H9 (cell line): ENCODE measurements at regions not wholly inside any gene's neighbourhood (a gene's known extent, or its start where the extent isn't known, plus 50 kb on each side); places are given as distances from the start of the nearest gene placed in this dataset.

ENCODE experiments used
- DNase-seq: peaks from one replicate; pipeline ENCODE4 v3.0.0-alpha.2; 2017
- H2AFZ ChIP-seq: one replicate; pipeline ENCODE4 v1.6.1; 2013; ENCODE audit warnings: mild to moderate bottlenecking, low read length, control low read depth, moderate library complexity
- H2AK5ac ChIP-seq: 2 replicates; pipeline ENCODE4 v1.6.1; 2013; ENCODE audit warnings: low read length, control low read depth, mixed read lengths; ENCODE audit not compliant: insufficient read length
- H2BK120ac ChIP-seq: one replicate; pipeline ENCODE4 v1.6.1; 2013; ENCODE audit warnings: low read depth, mild to moderate bottlenecking, low read length, control low read depth, inconsistent platforms; ENCODE audit not compliant: poor library complexity, severe bottlenecking
- H2BK12ac ChIP-seq: 2 replicates; pipeline ENCODE4 v1.6.1; 2013; ENCODE audit warnings: low read length, control low read depth, mixed read lengths, low read depth; ENCODE audit not compliant: insufficient read length
- H2BK15ac ChIP-seq: 2 replicates; pipeline ENCODE4 v1.6.1; 2013; ENCODE audit warnings: low read depth, low read length, control low read depth
- H2BK20ac ChIP-seq: one replicate; pipeline ENCODE4 v1.6.1; 2013; ENCODE audit warnings: low read depth, mild to moderate bottlenecking, low read length, control low read depth, inconsistent platforms; ENCODE audit not compliant: poor library complexity, severe bottlenecking
- H2BK5ac ChIP-seq: 2 replicates; pipeline ENCODE4 v1.6.1; 2013; ENCODE audit warnings: low read length, control low read depth, mixed read lengths; ENCODE audit not compliant: insufficient read length
- H3K14ac ChIP-seq: 2 replicates; pipeline ENCODE4 v1.6.1; 2013; ENCODE audit warnings: low read length, control low read depth; ENCODE audit not compliant: insufficient read depth
- H3K18ac ChIP-seq: 2 replicates; pipeline ENCODE4 v1.6.1; 2013; ENCODE audit warnings: low read depth, mild to moderate bottlenecking, mixed read lengths, low read length, control low read depth; ENCODE audit not compliant: insufficient read length
- H3K23ac ChIP-seq: 2 replicates; pipeline ENCODE4 v1.6.1; 2013; ENCODE audit warnings: low read length, control low read depth, mixed read lengths, low read depth; ENCODE audit not compliant: insufficient read length
- H3K23me2 ChIP-seq: 2 replicates; pipeline ENCODE4 v1.6.1; 2013; ENCODE audit warnings: low read depth, mild to moderate bottlenecking, mixed read lengths, low read length, control low read depth; ENCODE audit not compliant: insufficient read length, poor library complexity, severe bottlenecking
- H3K27ac ChIP-seq: 2 replicates; pipeline ENCODE4 v1.5.1; 2013; ENCODE audit warnings: low read length, control low read depth, mixed read lengths, low read depth; ENCODE audit not compliant: insufficient read length
- H3K27me3 ChIP-seq: 2 replicates; pipeline ENCODE4 v1.6.1; 2013; ENCODE audit warnings: low read length, control low read depth, inconsistent platforms; ENCODE audit not compliant: insufficient read depth
- H3K4ac ChIP-seq: 2 replicates; pipeline ENCODE4 v1.6.1; 2013; ENCODE audit warnings: low read depth, mild to moderate bottlenecking, control low read depth, inconsistent platforms, low read length, moderate library complexity
- H3K4me1 ChIP-seq: 2 replicates; pipeline ENCODE4 v1.6.1; 2013; ENCODE audit warnings: low read length, control low read depth, inconsistent platforms; ENCODE audit not compliant: insufficient read depth
- H3K4me2 ChIP-seq: 2 replicates; pipeline ENCODE4 v1.6.1; 2013; ENCODE audit warnings: low read length, control low read depth, mixed read lengths; ENCODE audit not compliant: insufficient read length, insufficient read depth
- H3K56ac ChIP-seq: 2 replicates; pipeline ENCODE4 v1.6.1; 2013; ENCODE audit warnings: low read depth, mild to moderate bottlenecking, mixed read lengths, low read length, control low read depth; ENCODE audit not compliant: insufficient read length
- H3K79me1 ChIP-seq: 2 replicates; pipeline ENCODE4 v1.6.1; 2013; ENCODE audit warnings: low read depth, mild to moderate bottlenecking, moderate library complexity, low read length, control low read depth, inconsistent platforms; ENCODE audit not compliant: insufficient read depth, poor library complexity, severe bottlenecking
- H3K79me2 ChIP-seq: 2 replicates; pipeline ENCODE4 v1.6.1; 2013; ENCODE audit warnings: low read length, control low read depth, inconsistent platforms; ENCODE audit not compliant: insufficient read depth
- H3K9ac ChIP-seq: 2 replicates; pipeline ENCODE4 v1.6.1; 2013; ENCODE audit warnings: low read length, control low read depth, mixed read lengths; ENCODE audit not compliant: insufficient read length; ENCODE audit errors: extremely low read depth
- H3K9me3 ChIP-seq: one replicate; pipeline ENCODE4 v1.6.1; 2013; ENCODE audit warnings: low read depth, low read length, inconsistent platforms; ENCODE audit not compliant: control insufficient read depth
- H3T11ph ChIP-seq: one replicate; pipeline ENCODE4 v1.6.1; 2013; ENCODE audit warnings: mild to moderate bottlenecking, low read length, control low read depth, inconsistent platforms
- H4K20me1 ChIP-seq: one replicate; pipeline ENCODE4 v1.6.1; 2013; ENCODE audit not compliant: control insufficient read depth, insufficient read length, insufficient read depth
- H4K5ac ChIP-seq: 2 replicates; pipeline ENCODE4 v1.6.1; 2013; ENCODE audit warnings: low read depth, mild to moderate bottlenecking, mixed read lengths, low read length, control low read depth; ENCODE audit not compliant: insufficient read length
- H4K8ac ChIP-seq: replicated peaks from 2 replicates; pipeline ENCODE4 v1.6.1; 2013; ENCODE audit warnings: low read length, control low read depth, mixed read lengths, low read depth; ENCODE audit not compliant: insufficient read length
- H4K91ac ChIP-seq: 2 replicates; pipeline ENCODE4 v1.6.1; 2013; ENCODE audit warnings: low read depth, mild to moderate bottlenecking, moderate library complexity, mixed read lengths, low read length, control low read depth; ENCODE audit not compliant: insufficient read length
- H3K27ac Mint-ChIP-seq, 3 experiments: 2 replicates in 2 of 3; 3 replicates in 1 of 3; pipeline ENCODE4 v1.8.0; 2020 to 2021; ENCODE audit warnings: mixed read lengths in 3 of 3, mild to moderate bottlenecking in 1 of 3, moderate library complexity in 1 of 3
- H3K27me3 Mint-ChIP-seq: 2 replicates; pipeline ENCODE4 v1.8.0; 2021; ENCODE audit warnings: low read depth, mild to moderate bottlenecking, moderate library complexity, mixed read lengths
- H3K36me3 Mint-ChIP-seq, 3 experiments: 2 replicates in 2 of 3; 3 replicates in 1 of 3; pipeline ENCODE4 v1.8.0; 2020 to 2021; ENCODE audit warnings: low read depth in 3 of 3, mixed read lengths in 3 of 3; ENCODE audit not compliant: insufficient read depth in 1 of 3
- H3K4me1 Mint-ChIP-seq, 2 experiments: 2 replicates each; pipeline ENCODE4 v1.8.0; 2020; ENCODE audit warnings: mixed read lengths in 2 of 2
- H3K4me3 Mint-ChIP-seq, 2 experiments: 2 replicates in 1 of 2; 3 replicates in 1 of 2; pipeline ENCODE4 v1.8.0; 2020 to 2021; ENCODE audit warnings: mild to moderate bottlenecking in 2 of 2, mixed read lengths in 2 of 2, moderate library complexity in 1 of 2
- H3K9me3 Mint-ChIP-seq, 2 experiments: 2 replicates in 1 of 2; 3 replicates in 1 of 2; pipeline ENCODE4 v1.8.0; 2020; ENCODE audit warnings: mild to moderate bottlenecking in 2 of 2, mixed read lengths in 2 of 2, moderate library complexity in 1 of 2
- WGBS: extraction: QIAGEN DNeasy Blood & Tissue Kit; methylation state at CpG from one replicate; pipeline ENCODE4 v1.1.7; 2013; ENCODE audit warnings: missing lambda C conversion rate, low lambda C conversion rate, mixed read lengths; ENCODE audit not compliant: insufficient read length; ENCODE audit errors: extremely low coverage; 5-methylcytosine and 5-hydroxymethylcytosine counted together
- TF ChIP-seq, protein P1 (sequence below): fragments of 200-600 bp; sonication (generic); conservative IDR thresholded peaks from 3 replicates; pipeline ENCODE4 v1.8.0; 2021; ENCODE audit warnings: antibody characterized with exemption, mild to moderate bottlenecking

DNA sequence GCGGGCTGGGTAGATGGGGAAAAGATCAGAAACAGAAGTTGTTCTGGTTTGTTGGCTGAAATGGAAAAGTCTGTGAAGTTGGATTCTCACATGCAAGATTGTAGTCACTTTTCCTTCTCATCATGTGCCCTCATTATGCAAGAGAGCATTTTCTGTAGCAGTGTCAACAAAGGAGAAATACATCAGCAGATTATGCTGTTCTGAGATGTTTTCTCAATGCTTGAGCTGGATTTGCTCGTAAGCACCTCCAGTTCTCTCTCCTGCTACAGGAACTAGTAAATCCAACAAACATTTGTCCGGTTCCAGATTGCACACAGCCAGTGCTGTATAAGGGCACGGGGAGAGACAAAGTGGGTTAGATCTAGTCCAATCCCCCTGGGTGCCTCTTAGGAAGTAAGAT, 90.0 kb downstream of the GATA3 start:
- Histone ChIP-seq H2BK12ac (no peak overlapping the region), H4K91ac (no peak overlapping the region), H3K23ac (no peak overlapping the region), H2BK120ac (no peak overlapping the region), H2BK20ac (no peak overlapping the region), H4K5ac (no peak overlapping the region), H3K27me3 (no peaks in the 10 kb centered on the region), H3K14ac (no peak overlapping the region), H2BK15ac (no peak overlapping the region), H3K23me2 (no peaks in the 10 kb centered on the region), H3K9me3 (no peaks in the 10 kb centered on the region), H3K56ac (no peak overlapping the region), H4K8ac (no peak overlapping the region), H3K27ac (no peak overlapping the region), H2BK5ac (no peak overlapping the region), H2AFZ (no peak overlapping the region), H3T11ph (no peak overlapping the region), H4K20me1 (no peaks in the 10 kb centered on the region), H3K4ac (no peak overlapping the region), H2AK5ac (no peak overlapping the region), H3K79me2 (no peaks in the 10 kb centered on the region), H3K79me1 (no peaks in the 10 kb centered on the region), H3K4me2 (no peak overlapping the region), H3K9ac (no peak overlapping the region), H3K4me1 (no peaks in the 10 kb centered on the region), H3K18ac (no peak overlapping the region)
- Mint-ChIP-seq H3K4me1 (peaks cover 0 to 5% of the 10 kb centered on the region in 2 experiments; a peak in 1 of 4 replicates), H3K4me3 (no peak overlapping the region), H3K27ac (no peak overlapping the region; a peak in 1 of 7 replicates), H3K27me3 (peaks cover 12% of the 10 kb centered on the region), H3K36me3 (no peaks in the 10 kb centered on the region; a peak in 1 of 7 replicates), H3K9me3 (peaks cover 0 to 2% of the 10 kb centered on the region in 2 experiments; a peak in 2 of 5 replicates)
- TF ChIP-seq, protein P1, sequence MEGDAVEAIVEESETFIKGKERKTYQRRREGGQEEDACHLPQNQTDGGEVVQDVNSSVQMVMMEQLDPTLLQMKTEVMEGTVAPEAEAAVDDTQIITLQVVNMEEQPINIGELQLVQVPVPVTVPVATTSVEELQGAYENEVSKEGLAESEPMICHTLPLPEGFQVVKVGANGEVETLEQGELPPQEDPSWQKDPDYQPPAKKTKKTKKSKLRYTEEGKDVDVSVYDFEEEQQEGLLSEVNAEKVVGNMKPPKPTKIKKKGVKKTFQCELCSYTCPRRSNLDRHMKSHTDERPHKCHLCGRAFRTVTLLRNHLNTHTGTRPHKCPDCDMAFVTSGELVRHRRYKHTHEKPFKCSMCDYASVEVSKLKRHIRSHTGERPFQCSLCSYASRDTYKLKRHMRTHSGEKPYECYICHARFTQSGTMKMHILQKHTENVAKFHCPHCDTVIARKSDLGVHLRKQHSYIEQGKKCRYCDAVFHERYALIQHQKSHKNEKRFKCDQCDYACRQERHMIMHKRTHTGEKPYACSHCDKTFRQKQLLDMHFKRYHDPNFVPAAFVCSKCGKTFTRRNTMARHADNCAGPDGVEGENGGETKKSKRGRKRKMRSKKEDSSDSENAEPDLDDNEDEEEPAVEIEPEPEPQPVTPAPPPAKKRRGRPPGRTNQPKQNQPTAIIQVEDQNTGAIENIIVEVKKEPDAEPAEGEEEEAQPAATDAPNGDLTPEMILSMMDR = no peak
- WGBS = no CpG with 5 or more reads among the region's 4 CpGs
- DNase-seq = no peak
